Suprapubic skin (tissue), 4 donors: ENCODE measurements at regions not wholly inside any gene's neighbourhood (a gene's known extent, or its start where the extent isn't known, plus 50 kb on each side); places are given as distances from the start of the nearest gene placed in this dataset.

Source experiments
- DNase-seq, 2 donors: peaks; one replicate each; pipeline ENCODE4 v3.0.0-alpha.2; 2019; ENCODE audit warnings: low spot score in 2 of 2
- H3K27ac ChIP-seq: fragments of 200-600 bp; sonication (generic); one replicate; pipeline ENCODE4 v1.5.1; 2019
- H3K27me3 ChIP-seq: fragments of 200-600 bp; sonication (generic); one replicate; pipeline ENCODE4 v1.5.1; 2019
- H3K36me3 ChIP-seq: fragments of 200-600 bp; sonication (generic); one replicate; pipeline ENCODE4 v1.5.1; 2019
- H3K4me1 ChIP-seq: fragments of 200-600 bp; sonication (generic); one replicate; pipeline ENCODE4 v1.5.1; 2019
- H3K4me3 ChIP-seq: fragments of 200-600 bp; sonication (generic); one replicate; pipeline ENCODE4 v1.5.1; 2019; ENCODE audit warnings: mild to moderate bottlenecking
- H3K9me3 ChIP-seq: fragments of 200-600 bp; sonication (generic); one replicate; pipeline ENCODE4 v1.5.1; 2019
- EP300 ChIP-seq: sonication (generic); formaldehyde crosslinking; IDR thresholded peaks from one replicate; pipeline ENCODE4 v1.6.1; 2017; ENCODE audit warnings: antibody characterized with exemption
- POLR2A ChIP-seq, 2 donors: fragments of 450-650 bp; IDR thresholded peaks; one replicate each; pipeline ENCODE4 v1.6.1; 2017; ENCODE audit warnings: antibody characterized with exemption in 2 of 2, mild to moderate bottlenecking in 2 of 2, moderate library complexity in 2 of 2
- POLR2AphosphoS5 ChIP-seq, 3 donors: sonication (generic); formaldehyde crosslinking; IDR thresholded peaks; one replicate each; pipeline ENCODE4 v1.6.1; 2017; ENCODE audit warnings: antibody characterized with exemption in 3 of 3
- WGBS: methylation state at CpG from one replicate; pipeline ENCODE4 v1.1.5; 2018; 5-methylcytosine and 5-hydroxymethylcytosine counted together
- TF ChIP-seq, protein P1 (sequence below), 2 donors: fragments of 200-600 bp in 1 of 2; fragments of 450-650 bp in 1 of 2; sonication (generic) in 1 of 2; IDR thresholded peaks; one replicate each; pipeline ENCODE4 v1.5.1; 2016 to 2019; ENCODE audit warnings: antibody characterized with exemption in 2 of 2, mild to moderate bottlenecking in 1 of 2, moderate library complexity in 1 of 2

DNA sequence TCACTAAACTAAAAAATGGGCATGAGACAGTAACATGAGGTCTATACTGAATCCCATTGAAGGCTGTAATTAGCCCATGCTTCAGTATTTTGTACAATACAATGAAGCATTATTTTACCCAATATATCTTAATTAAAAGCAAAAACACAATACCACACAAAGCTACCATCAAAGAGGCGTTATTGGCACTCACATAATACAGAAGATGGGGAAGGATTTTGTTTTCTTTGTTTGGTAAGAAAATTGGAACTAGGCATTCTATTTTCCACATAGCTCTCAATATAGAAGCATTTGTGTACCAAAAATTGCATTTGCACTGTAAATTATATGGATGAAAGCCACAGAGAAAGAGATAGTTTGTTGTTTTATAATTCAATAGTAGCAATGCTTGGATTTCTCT, 761.0 kb downstream of the EFNA5 start:
- no peaks in the 10 kb centered on the region for H3K9me3 ChIP-seq
- WGBS, result 90% methylated on average over 1 of the region's 1 CpG
- H3K27ac ChIP-seq, result no peak overlapping the region
- H3K27me3 ChIP-seq, result no peaks in the 10 kb centered on the region
- H3K4me1 ChIP-seq, result no peaks in the 10 kb centered on the region
- H3K4me3 ChIP-seq, result no peak overlapping the region
- TF ChIP-seq POLR2AphosphoS5 (IDR thresholded peaks at IDR 0.05), result no peak
- TF ChIP-seq EP300, result no peak
- TF ChIP-seq, protein P1, sequence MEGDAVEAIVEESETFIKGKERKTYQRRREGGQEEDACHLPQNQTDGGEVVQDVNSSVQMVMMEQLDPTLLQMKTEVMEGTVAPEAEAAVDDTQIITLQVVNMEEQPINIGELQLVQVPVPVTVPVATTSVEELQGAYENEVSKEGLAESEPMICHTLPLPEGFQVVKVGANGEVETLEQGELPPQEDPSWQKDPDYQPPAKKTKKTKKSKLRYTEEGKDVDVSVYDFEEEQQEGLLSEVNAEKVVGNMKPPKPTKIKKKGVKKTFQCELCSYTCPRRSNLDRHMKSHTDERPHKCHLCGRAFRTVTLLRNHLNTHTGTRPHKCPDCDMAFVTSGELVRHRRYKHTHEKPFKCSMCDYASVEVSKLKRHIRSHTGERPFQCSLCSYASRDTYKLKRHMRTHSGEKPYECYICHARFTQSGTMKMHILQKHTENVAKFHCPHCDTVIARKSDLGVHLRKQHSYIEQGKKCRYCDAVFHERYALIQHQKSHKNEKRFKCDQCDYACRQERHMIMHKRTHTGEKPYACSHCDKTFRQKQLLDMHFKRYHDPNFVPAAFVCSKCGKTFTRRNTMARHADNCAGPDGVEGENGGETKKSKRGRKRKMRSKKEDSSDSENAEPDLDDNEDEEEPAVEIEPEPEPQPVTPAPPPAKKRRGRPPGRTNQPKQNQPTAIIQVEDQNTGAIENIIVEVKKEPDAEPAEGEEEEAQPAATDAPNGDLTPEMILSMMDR (IDR thresholded peaks at IDR 0.05), result no peak
- TF ChIP-seq POLR2A (IDR thresholded peaks at IDR 0.05), result no peak
- DNase-seq, result no peak
- no peaks in the 10 kb centered on the region for H3K36me3 ChIP-seq

DNA sequence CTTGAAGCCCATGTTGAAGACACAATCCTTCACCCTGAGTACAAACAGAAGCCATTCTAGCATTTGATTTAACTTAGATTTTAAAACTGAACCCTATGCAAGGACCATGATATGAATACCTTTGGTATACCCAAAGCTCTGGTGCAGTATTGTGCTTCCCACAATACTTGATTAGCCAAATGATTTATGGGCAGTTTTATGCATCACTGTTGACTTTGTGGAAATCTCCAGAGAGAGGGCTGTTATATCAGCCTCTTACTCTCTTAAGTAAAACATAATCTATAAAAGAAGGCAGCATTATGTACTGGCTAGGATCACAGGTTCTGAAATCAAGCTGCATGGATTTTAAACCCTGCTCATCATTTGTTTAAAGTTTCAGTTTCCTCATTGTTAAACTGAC, 762.8 kb downstream of the EFNA5 start:
- Histone ChIP-seq H3K9me3 (no peaks in the 10 kb centered on the region), H3K36me3 (no peaks in the 10 kb centered on the region), H3K4me3 (no peak overlapping the region), H3K27ac (no peak overlapping the region), H3K4me1 (no peaks in the 10 kb centered on the region), H3K27me3 (no peaks in the 10 kb centered on the region)
- DNase-seq, result no peak
- TF ChIP-seq, protein P1 (IDR thresholded peaks at IDR 0.05), result no peak
- TF ChIP-seq POLR2AphosphoS5 (IDR thresholded peaks at IDR 0.05) (no peak), POLR2A (IDR thresholded peaks at IDR 0.05) (no peak), EP300 (no peak)

DNA sequence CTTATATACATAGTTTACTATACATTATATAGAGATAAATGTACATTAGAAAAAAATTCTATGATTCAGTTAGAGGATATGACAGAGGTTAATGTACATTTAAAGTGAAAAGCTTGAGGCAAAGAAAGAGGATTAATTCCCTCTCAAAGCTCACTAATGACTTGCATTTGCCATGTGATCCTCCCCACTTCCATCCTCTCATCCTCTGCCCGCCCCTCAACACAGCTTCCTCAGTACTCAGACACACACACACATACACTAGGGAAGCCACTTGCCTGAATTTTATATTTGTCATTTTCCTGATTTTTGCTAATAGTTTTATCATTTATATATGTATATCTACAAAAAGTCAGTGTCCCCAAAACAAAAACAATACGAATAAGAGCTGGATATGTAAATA, 764.5 kb downstream of the EFNA5 start:
- H3K4me1 ChIP-seq, result no peaks in the 10 kb centered on the region
- no peak overlapping the region for H3K4me3 ChIP-seq
- H3K27me3 ChIP-seq, result no peaks in the 10 kb centered on the region
- 84% methylated on average over 2 of the region's 2 CpGs for WGBS
- no peaks in the 10 kb centered on the region for H3K36me3 ChIP-seq
- no peak for DNase-seq
- no peaks in the 10 kb centered on the region for H3K9me3 ChIP-seq
- no peak overlapping the region for H3K27ac ChIP-seq
- TF ChIP-seq POLR2AphosphoS5 (IDR thresholded peaks at IDR 0.05), result no peak
- no peak for TF ChIP-seq POLR2A (IDR thresholded peaks at IDR 0.05)
- no peak for TF ChIP-seq EP300

DNA sequence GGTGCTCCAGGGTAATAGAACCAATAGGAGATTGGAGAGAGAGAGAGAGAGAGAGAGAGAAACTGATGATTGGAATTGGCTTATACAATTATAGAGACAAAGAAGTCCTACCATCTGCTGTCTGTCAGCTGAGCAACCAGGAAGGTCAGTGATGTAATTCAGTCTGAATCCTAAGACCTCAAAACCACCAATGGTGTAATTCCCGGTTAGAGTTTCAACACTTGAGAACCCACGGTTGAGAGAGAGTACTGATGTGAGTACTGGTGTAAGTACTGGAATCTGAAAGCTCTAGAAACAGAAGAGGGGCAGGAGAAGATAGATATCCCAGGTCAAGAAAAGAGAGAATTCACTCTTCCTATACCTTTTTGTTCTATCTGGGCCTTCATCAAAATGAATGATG, 775.8 kb downstream of the EFNA5 start:
- DNase-seq, result no peak
- Histone ChIP-seq H3K4me3 (no peak overlapping the region), H3K9me3 (no peaks in the 10 kb centered on the region), H3K27me3 (no peaks in the 10 kb centered on the region), H3K4me1 (no peaks in the 10 kb centered on the region), H3K27ac (no peak overlapping the region), H3K36me3 (no peaks in the 10 kb centered on the region)
- 71% methylated on average over 2 of the region's 2 CpGs for WGBS
- TF ChIP-seq, protein P1 (IDR thresholded peaks at IDR 0.05), result no peak
- TF ChIP-seq POLR2A (IDR thresholded peaks at IDR 0.05) (no peak), EP300 (no peak), POLR2AphosphoS5 (IDR thresholded peaks at IDR 0.05) (no peak)

DNA sequence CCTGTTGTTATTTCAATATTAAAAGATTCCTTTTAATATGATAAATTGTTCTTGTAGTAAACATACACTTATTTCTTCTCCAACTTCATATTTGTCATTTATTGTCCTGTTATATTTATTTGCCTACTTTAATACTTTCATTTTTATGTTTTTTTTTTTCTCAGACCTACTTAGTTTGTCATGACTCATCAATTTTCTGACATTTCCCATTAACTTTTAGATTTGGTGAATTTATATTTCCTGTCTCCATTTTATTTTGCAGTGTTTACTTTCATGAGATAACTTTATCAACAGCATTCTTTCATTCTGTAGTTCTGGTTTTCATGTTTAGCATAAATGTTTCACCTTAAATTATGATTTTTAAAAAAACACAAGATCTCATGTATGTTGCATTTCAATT, 788.7 kb downstream of the EFNA5 start:
- no peak for TF ChIP-seq POLR2AphosphoS5 (IDR thresholded peaks at IDR 0.05)
- no peak overlapping the region for H3K4me3 ChIP-seq
- H3K9me3 ChIP-seq, result no peaks in the 10 kb centered on the region
- H3K4me1 ChIP-seq, result no peaks in the 10 kb centered on the region
- H3K36me3 ChIP-seq, result no peaks in the 10 kb centered on the region
- H3K27ac ChIP-seq, result no peak overlapping the region
- DNase-seq, result no peak
- H3K27me3 ChIP-seq, result no peaks in the 10 kb centered on the region

DNA sequence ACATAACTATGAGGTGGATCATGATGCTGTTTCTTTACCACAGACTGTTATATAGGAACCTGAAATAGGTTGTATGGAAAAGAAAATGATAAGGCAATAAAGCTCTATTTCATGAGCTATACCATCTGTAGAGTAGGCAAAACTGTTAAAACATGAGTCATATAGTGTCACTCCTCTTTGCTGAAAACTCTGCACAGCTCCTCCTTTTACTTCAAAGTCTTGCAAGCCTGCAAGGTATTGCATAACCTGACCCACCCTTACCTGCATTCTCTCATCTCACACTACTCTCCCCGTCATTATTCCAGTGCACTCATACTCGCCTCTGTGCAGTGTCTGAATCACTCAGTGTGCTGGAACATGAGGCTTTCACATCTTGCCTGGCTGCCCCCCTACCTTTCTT, 790.1 kb downstream of the EFNA5 start:
- Histone ChIP-seq H3K36me3 (no peaks in the 10 kb centered on the region), H3K9me3 (no peaks in the 10 kb centered on the region), H3K4me1 (no peaks in the 10 kb centered on the region), H3K4me3 (no peak overlapping the region), H3K27me3 (no peaks in the 10 kb centered on the region), H3K27ac (no peak overlapping the region)
- DNase-seq, result no peak
- 63% methylated on average over 2 of the region's 2 CpGs for WGBS
- no peak for TF ChIP-seq POLR2AphosphoS5 (IDR thresholded peaks at IDR 0.05)
- TF ChIP-seq POLR2A (IDR thresholded peaks at IDR 0.05), result no peak
- no peak for TF ChIP-seq EP300
- TF ChIP-seq, protein P1 (IDR thresholded peaks at IDR 0.05), result no peak
